NCI-H446 treated with DMSO at 0.1 percent for 48 hours (cell line): ENCODE measurements at regions not wholly inside any gene's neighbourhood (a gene's known extent, or its start where the extent isn't known, plus 50 kb on each side); places are given as distances from the start of the nearest gene placed in this dataset.
A peak's percentile ranks its signal among the peaks of the same experiment; 100 is the strongest.

Source experiments
- DNase-seq: peaks from one replicate; lab custom pipeline; 2025; lab: John Stamatoyannopoulos, UW

DNA sequence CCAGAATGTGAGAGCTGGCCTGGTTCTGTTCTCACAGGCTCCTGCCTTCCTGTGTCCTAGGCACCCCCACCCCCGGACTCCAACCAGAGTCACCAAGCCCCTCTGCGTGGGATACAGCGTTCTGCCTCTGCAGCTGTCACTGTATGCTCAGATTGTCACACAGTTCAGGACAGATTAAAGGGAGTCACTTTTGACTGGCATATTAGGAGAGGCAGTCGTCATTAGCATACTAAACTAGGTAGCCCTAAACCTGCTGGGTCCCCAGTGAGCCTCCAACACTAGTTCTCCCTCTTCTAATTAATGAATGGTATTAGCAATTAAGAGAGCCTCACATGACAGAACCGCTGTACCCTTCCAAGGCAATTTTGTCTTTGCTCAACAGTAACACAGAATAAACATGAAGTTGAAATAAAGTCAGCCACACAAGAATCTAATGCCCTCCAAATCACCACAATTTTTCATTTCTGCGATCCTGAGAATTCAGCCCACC lies 340.2 kb downstream of the CMPK2 start:
- DNase-seq, result no peak

DNA sequence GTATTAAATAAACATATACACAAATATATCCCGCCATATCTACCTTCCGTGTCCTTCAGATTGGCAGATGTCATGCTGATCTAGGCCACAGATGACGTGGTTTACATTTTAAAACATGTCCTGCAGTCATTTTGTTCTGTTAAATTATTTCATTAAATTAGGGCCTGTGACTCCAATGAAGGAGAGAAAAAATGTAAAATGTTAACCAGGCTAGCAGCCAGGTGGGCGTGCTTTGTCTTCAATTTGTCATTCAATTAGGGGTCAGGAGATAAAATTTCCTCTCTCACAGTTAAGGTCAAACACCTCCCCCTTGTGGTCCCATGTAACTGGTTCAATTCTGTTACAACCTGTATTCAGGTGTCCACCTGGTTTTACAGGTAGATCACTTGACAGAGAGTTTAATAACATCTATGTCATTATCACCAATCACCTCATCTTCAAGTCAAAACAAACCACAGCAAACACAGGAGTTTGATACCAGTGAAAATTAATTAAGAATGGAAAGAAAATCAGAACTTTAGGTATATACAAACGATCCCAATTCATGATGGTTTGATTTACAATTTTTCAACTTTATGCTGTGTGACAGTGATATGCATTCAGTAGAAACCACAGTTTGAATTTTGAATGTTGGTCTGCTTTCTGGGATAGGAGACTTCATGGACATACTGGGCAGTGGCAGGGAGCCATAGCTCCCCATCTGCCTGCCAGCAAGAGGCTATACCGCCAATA lies 339.4 kb downstream of the CMPK2 start:
- DNase-seq, result peak; percentile 19

- no peak for DNase-seq
These were observed 334.4 kb downstream of the CMPK2 start for GRCh38 chr2:6531304-6531703.

DNA sequence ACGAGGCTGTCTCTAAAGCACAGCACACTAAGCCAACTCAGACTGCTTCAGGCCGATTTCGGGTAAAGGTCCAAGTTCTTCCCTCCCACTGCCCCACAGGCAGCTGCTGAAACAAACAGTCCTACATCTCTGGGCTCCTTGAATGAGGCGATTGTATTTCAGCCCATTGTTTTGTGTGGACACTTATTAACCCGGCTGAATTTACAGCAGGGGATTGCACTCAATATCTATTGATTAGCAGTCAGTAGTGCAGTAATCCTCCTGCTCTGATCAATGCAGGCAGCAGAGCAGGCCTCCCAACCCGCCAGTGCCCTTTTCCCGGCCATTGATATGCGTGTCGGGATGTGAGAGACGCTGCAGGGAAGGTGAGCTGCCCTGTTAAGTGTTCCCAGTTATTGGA lies 330.1 kb downstream of the CMPK2 start:
- no peak for DNase-seq

GRCh38 chr2:6538607-6539006 lies 327.1 kb downstream of the CMPK2 start:
- no peak for DNase-seq

- DNase-seq, result no peak
These were observed 320.4 kb downstream of the CMPK2 start for GRCh38 chr2:6545336-6545735.

GRCh38 chr2:6545795-6546194 lies 319.9 kb downstream of the CMPK2 start:
- DNase-seq, result no peak

DNA sequence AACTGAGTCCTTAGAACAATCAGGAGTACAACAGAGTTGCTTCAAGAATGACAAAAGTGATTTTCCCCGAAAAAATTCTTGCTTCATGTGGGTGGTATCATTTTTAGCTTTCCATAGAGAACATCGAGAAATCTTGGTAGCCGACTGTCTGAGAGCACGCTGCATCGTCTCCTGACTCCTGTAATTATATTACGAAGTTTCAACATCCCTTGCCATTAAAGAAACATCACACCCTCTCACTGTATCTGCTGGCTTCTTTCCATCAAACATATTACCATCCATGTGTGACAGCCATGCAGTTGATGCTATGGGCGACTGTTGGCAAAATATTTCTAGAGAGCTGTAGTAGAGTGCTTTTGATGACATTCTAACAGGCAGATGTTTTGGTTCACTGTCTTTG lies 311.2 kb downstream of the CMPK2 start:
- DNase-seq, result no peak

- no peak for DNase-seq
These were observed 309.0 kb downstream of the CMPK2 start for GRCh38 chr2:6556755-6557154.

- no peak for DNase-seq
These were observed 308.0 kb downstream of the CMPK2 start for GRCh38 chr2:6557737-6558136.

DNA sequence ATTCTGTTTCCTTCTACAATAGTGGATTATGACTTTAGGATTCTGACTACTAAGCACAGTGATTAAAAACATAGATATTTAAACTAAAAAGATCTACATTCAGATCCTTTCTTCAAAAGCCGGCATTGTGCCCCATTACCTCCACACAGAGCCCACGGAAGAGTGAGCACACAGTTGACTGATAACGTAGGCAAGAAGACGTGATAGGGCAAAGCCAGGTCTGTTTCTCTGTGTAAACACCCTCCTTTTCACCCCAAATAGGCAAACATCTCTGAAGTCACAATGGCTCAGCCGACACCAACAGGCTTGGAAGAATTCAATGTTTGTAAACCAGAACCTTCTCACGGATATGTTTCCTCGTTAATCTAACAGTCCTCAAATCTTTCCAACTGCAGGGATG lies 302.9 kb downstream of the CMPK2 start:
- DNase-seq, result no peak

DNA sequence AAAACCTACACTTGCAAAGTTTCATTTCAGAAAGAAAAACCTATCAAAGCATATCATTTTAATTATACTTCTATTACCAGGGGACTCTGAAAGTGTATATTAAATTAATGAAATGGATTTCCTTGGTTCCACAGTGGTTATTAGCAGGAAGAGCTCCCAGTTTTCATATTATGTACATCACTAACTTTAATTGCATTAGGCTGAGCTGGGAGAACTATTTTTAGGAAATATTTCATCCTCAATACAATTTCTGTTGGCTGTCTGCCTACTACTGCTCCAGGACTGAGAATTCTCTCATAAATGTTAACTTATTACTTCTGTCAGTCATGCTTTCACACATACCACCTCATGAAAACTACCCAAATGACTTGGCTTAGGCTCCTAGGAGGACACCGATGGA lies 301.4 kb downstream of the CMPK2 start:
- peak; percentile 25 for DNase-seq

DNA sequence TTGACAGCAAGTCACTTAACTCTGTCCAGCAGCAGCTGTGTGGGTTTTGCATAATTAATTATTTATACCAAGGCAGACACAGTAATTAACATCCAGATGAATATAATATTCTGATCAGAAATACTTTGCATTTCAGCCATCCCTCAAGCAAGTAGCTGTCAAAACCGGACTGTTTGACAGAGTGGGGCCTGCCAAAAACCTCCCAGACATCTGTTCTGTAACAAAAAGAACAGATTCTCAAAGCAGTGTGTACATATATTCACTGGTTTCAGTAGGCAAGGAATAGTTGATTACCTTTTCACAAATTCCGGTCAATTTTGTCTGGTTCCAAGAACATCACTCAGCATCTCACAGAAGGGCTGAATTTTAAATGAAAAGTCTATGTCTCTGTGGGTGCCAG lies 291.6 kb downstream of the CMPK2 start:
- peak; percentile 97 for DNase-seq

- DNase-seq, result no peak
These were observed 289.4 kb downstream of the CMPK2 start for GRCh38 chr2:6576302-6576701.

DNA sequence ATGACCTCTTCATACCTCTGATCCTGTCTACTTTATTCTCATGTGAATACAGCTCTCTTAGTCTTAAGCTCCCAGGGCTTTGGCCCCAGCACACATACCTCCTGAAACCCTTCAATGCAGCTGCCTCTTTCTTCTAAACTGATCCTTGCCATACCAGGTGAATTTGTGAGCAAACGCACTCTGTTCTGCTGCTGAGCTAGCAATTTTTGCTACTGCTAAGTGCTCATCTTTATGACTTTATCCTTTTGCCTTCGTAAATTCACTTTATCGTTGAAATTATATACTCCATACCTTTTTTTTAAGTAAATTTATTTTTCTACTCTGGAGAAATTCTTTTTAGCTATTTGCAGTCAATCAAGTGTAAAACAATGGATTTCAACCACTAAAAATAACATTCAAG lies 287.7 kb downstream of the CMPK2 start:
- DNase-seq, result no peak

DNA sequence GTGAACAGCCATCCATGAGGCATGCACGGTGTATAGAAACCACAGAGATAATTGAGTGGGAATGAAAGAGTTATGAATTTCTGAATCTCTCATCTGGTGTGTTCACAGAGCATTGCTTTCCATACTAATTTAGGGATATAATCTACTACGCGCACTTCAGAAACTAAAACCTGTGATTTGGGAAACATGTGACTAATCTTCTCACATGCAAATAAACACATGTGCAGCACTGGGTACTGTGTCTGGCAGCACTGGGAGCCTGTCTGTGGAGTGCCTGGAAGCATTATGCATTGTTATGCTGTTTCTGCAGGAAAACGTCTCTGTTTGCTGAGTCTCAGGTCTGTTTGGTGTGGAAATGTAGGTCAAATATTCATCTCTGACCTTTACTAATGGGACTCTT lies 287.3 kb downstream of the CMPK2 start:
- DNase-seq, result no peak

DNA sequence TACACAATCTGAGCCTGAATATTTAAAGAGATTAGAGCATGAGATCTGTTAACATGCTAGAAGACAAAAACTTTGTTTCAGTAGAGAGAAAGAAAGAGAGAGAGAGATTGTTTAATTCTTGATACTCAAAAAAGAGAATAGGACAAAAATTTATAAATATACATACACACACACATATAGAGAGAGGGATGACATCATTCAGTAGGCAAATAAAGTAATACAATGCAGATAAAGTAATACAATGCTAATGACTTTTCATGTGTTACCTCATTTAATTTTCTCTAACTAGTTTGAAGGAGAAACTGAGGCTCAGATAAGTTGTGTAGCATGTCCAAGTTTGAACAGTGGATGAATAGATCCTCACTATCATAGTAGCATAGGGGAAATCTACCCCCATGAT lies 286.4 kb downstream of the CMPK2 start:
- DNase-seq, result no peak

DNA sequence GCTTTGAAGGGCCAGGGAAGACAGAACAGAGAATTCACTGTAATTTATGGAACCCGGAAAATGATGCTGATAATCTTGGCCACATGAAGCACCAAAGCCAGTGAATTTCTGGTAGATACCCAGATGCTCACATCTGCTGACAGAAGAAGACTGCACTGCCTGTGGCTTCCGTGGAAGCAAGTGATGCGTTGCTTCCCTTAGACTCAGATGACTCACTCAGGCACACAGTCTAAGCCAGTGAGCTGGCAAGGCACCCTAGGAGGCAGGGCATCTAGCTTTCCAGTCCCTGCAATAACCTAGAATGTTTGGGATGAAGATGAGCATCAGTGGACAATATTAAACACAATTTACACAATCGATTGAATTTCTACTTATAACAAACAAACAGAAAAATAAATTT lies 284.7 kb downstream of the CMPK2 start:
- DNase-seq, result peak; percentile 43

GRCh38 chr2:6589150-6589549 lies 276.6 kb downstream of the CMPK2 start:
- no peak for DNase-seq

- no peak for DNase-seq
These were observed 275.3 kb downstream of the CMPK2 start for GRCh38 chr2:6590442-6590841.

- DNase-seq, result no peak
These were observed 263.2 kb downstream of the CMPK2 start for GRCh38 chr2:6602471-6602870.

DNA sequence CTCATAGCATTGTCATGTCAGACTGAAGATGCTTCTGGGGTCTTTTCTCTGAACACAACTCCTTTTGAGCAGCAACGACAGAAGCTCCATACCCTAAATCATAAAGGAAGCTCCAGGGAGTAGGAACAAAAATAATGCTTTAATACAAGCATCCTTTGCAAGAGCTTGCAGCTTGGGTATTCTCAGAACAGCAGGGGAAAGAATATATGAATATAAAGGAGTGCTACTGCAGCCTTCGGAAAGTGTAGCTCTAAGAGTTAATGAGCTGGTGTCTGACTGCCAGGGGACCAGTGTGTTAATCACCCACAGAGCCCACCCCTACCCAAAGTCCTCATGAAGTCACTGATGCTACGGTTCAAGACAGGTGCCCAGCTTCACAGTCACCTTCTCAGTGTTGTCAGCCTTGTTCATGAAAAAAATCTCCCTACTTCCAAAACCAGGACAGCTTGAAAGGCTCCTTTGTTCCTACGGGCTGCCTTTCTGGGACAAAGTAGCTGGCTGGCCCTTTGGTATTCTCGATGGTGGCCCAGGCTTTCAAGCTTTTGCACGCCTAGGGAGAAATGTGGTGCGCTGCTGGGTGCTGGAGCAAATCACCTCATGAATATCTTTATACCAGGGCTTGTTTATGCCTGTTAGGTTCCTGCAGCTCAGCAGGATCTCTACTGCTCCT lies 259.7 kb downstream of the CMPK2 start:
- DNase-seq, result no peak

- DNase-seq, result no peak
These were observed 247.9 kb downstream of the CMPK2 start for GRCh38 chr2:6617794-6618193.

DNA sequence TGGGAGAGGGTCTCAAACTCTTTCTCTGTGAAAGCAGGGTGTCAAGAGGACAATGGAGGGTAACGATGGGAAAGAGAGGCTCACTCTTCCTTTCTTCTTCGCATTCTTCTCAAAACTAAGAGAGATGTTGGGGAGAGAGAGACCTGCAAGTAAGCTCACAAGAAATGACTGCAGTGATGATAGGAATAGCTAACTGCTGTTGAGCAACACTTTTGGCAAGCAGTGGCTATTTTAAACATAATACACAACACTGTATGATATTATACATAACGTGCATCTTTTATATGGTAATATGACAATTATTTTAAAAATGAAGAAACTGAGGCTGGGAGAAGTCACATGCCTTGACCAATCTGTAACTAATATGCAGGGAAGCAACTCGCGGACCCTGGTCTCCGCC lies 247.5 kb downstream of the CMPK2 start:
- no peak for DNase-seq
